ENCODE measurements at regions not wholly inside any gene's neighbourhood (a gene's known extent, or its start where the extent isn't known, plus 50 kb on each side); places are given as distances from the start of the nearest gene placed in this dataset.

GRCh38 chr9:79247021-79247420 is 324.7 kb upstream of the TLE4 start:
- H3K27me3 Mint-ChIP-seq (ENCODE audit: low read depth in 3 of 3), result no peaks in the 10 kb centered on the region
- no peaks in the 10 kb centered on the region for H3K36me3 Mint-ChIP-seq
- peaks cover 15% of the 10 kb centered on the region for H3K4me1 Mint-ChIP-seq
- H3K27ac Mint-ChIP-seq, result no peak overlapping the region
- intact Hi-C loops (cut with micrococcal nuclease), result no loop called here
- TF ChIP-seq CTCF (IDR thresholded peaks at IDR 0.05), result no peak
- no peak overlapping the region for H3K4me3 ChIP-seq (replicated peaks in 1 of 3; ENCODE audit: low read depth in 2 of 3, low read length in 3 of 3)
- H4K20me1 ChIP-seq (ENCODE audit: insufficient read depth, low read length), result no peaks in the 10 kb centered on the region
- no peak overlapping the region for H3K4me2 ChIP-seq (replicated peaks; ENCODE audit: extremely low read depth, low read length, poor library complexity, severe bottlenecking)
- H3K9me3 ChIP-seq (replicated peaks in 1 of 2; ENCODE audit: control insufficient read depth in 1 of 2, insufficient read depth in 1 of 2, low read length in 2 of 2), result no peaks in the 10 kb centered on the region
- peaks cover 8 to 10% of the 10 kb centered on the region in 2 donors for H3K4me1 ChIP-seq (ENCODE audit: control insufficient read depth in 1 of 2, insufficient read depth in 2 of 2, low read length in 2 of 2)
- H3K36me3 ChIP-seq (replicated peaks in 1 of 2; ENCODE audit: control insufficient read depth in 1 of 2, insufficient read depth in 2 of 2, low read length in 2 of 2), result no peaks in the 10 kb centered on the region
- H3K9me3 Mint-ChIP-seq, result peaks cover 0 to 2% (median 0%) of the 10 kb centered on the region in 7 donors
- no peak for DNase-seq
- no peak overlapping the region for H2AFZ ChIP-seq (ENCODE audit: insufficient read depth, low read depth, low read length, poor library complexity, severe bottlenecking)
- H3K79me2 ChIP-seq (ENCODE audit: insufficient read depth, low read length), result no peaks in the 10 kb centered on the region
- no peak overlapping the region for H3K4me3 Mint-ChIP-seq
- H3K9ac ChIP-seq (ENCODE audit: insufficient read depth, low read length, poor library complexity, severe bottlenecking), result no peak overlapping the region
- no peaks in the 10 kb centered on the region for H3K27me3 ChIP-seq (ENCODE audit: control insufficient read depth in 2 of 2, insufficient read depth in 2 of 2, low read length in 2 of 2)
- no peak overlapping the region for H3K27ac ChIP-seq (ENCODE audit: low read depth in 1 of 2, low read length in 2 of 2)

- no peaks in the 10 kb centered on the region for H4K20me1 ChIP-seq (ENCODE audit: insufficient read depth, low read length)
- H3K4me3 Mint-ChIP-seq, result no peak overlapping the region
- H3K27ac Mint-ChIP-seq, result no peak overlapping the region
These were observed 321.0 kb upstream of the TLE4 start for GRCh38 chr9:79250806-79251205.

More at GRCh38 chr9:79250806-79251205, 321.0 kb upstream of the TLE4 start:
- Histone ChIP-seq H3K36me3 (replicated peaks in 1 of 2; ENCODE audit: control insufficient read depth in 1 of 2, insufficient read depth in 2 of 2, low read length in 2 of 2) (no peaks in the 10 kb centered on the region), H3K9ac (ENCODE audit: insufficient read depth, low read length, poor library complexity, severe bottlenecking) (no peak overlapping the region), H3K27ac (ENCODE audit: low read depth in 1 of 2, low read length in 2 of 2) (no peak overlapping the region), H3K4me3 (replicated peaks in 1 of 3; ENCODE audit: low read depth in 2 of 3, low read length in 3 of 3) (no peak overlapping the region), H3K27me3 (ENCODE audit: control insufficient read depth in 2 of 2, insufficient read depth in 2 of 2, low read length in 2 of 2) (no peaks in the 10 kb centered on the region), H3K4me1 (ENCODE audit: control insufficient read depth in 1 of 2, insufficient read depth in 2 of 2, low read length in 2 of 2) (peaks cover 0 to 2% of the 10 kb centered on the region in 2 donors), H3K79me2 (ENCODE audit: insufficient read depth, low read length) (no peaks in the 10 kb centered on the region), H2AFZ (ENCODE audit: insufficient read depth, low read depth, low read length, poor library complexity, severe bottlenecking) (no peak overlapping the region), H3K4me2 (replicated peaks; ENCODE audit: extremely low read depth, low read length, poor library complexity, severe bottlenecking) (no peak overlapping the region), H3K9me3 (replicated peaks in 1 of 2; ENCODE audit: control insufficient read depth in 1 of 2, insufficient read depth in 1 of 2, low read length in 2 of 2) (no peaks in the 10 kb centered on the region)
- Mint-ChIP-seq H3K27me3 (ENCODE audit: low read depth in 3 of 3) (no peaks in the 10 kb centered on the region), H3K4me1 (peaks cover 4% of the 10 kb centered on the region), H3K9me3 (peaks cover 0 to 2% (median 0%) of the 10 kb centered on the region in 7 donors), H3K36me3 (no peaks in the 10 kb centered on the region)
- intact Hi-C loops (cut with micrococcal nuclease), result no loop called here
- no peak for DNase-seq
- no CpG with 5 or more reads among the region's 1 CpG for WGBS (ENCODE audit: insufficient coverage)
- no peak for TF ChIP-seq CTCF (IDR thresholded peaks at IDR 0.05)

Data from CD14-positive monocyte (primary cell).